BE2C (cell line): ENCODE measurements at regions not wholly inside any gene's neighbourhood (a gene's known extent, or its start where the extent isn't known, plus 50 kb on each side); places are given as distances from the start of the nearest gene placed in this dataset.

Experiments used
- DNase-seq: peaks from one replicate; pipeline ENCODE4 v3.0.0-alpha.2; 2020
- H3K27me3 ChIP-seq: fragments of 250-450 bp; sonication (Bioruptor Pico); 2 replicates; pipeline ENCODE4 v1.5.1; 2020; ENCODE audit warnings: mild to moderate bottlenecking
- H3K36me3 ChIP-seq: fragments of 250-450 bp; sonication (Bioruptor Pico); 2 replicates; pipeline ENCODE4 v1.5.1; 2020; ENCODE audit warnings: mild to moderate bottlenecking
- H3K4me1 ChIP-seq: fragments of 250-450 bp; sonication (Bioruptor Pico); 2 replicates; pipeline ENCODE4 v1.5.1; 2020
- H3K4me3 ChIP-seq: 2 replicates; pipeline ENCODE4 v1.5.1; 2011; ENCODE audit warnings: low read depth, low read length
- H3K9me3 ChIP-seq: fragments of 250-450 bp; sonication (Bioruptor Pico); 2 replicates; pipeline ENCODE4 v1.5.1; 2020
- TF ChIP-seq, protein P1 (sequence below): IDR thresholded peaks from 2 replicates; pipeline ENCODE4 v1.5.1; 2012; ENCODE audit warnings: mild to moderate bottlenecking, low read depth, low read length

DNA sequence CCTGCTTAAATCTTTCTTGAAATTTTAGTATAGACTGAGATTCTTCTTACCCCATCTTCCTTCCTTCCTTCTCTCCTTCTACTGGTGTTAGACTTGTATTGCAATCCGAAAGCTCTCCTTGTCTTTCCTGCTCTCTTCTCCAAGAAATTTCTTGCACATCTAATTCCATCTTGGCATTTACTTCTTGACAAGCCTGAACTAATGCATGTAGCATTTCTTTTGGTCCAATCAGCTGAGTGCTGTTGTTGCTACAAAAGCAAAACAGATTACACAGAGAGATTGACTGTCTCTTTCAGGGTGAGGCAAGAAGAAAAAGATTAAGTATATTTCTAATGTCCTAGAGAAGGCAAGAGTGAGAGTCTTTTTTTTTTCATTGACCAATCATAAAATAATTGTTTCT, 51.6 kb upstream of the MAP1B start:
- no peaks in the 10 kb centered on the region; the same call in 1 of the 2 replicates for H3K9me3 ChIP-seq
- peaks cover 19% of the 10 kb centered on the region for H3K4me1 ChIP-seq
- H3K4me3 ChIP-seq, result no peak overlapping the region
- TF ChIP-seq, protein P1, sequence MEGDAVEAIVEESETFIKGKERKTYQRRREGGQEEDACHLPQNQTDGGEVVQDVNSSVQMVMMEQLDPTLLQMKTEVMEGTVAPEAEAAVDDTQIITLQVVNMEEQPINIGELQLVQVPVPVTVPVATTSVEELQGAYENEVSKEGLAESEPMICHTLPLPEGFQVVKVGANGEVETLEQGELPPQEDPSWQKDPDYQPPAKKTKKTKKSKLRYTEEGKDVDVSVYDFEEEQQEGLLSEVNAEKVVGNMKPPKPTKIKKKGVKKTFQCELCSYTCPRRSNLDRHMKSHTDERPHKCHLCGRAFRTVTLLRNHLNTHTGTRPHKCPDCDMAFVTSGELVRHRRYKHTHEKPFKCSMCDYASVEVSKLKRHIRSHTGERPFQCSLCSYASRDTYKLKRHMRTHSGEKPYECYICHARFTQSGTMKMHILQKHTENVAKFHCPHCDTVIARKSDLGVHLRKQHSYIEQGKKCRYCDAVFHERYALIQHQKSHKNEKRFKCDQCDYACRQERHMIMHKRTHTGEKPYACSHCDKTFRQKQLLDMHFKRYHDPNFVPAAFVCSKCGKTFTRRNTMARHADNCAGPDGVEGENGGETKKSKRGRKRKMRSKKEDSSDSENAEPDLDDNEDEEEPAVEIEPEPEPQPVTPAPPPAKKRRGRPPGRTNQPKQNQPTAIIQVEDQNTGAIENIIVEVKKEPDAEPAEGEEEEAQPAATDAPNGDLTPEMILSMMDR, result no peak
- no peaks in the 10 kb centered on the region for H3K36me3 ChIP-seq
- no peaks in the 10 kb centered on the region for H3K27me3 ChIP-seq
- DNase-seq, result no peak
